Middle frontal gyrus (tissue), 1 donor: ENCODE measurements at regions not wholly inside any gene's neighbourhood (a gene's known extent, or its start where the extent isn't known, plus 50 kb on each side); places are given as distances from the start of the nearest gene placed in this dataset.

Source experiments
- DNase-seq: peaks from one replicate; pipeline ENCODE4 v3.0.0-alpha.2; 2015; ENCODE audit warnings: low spot score; ENCODE audit errors: extremely low spot score

DNA sequence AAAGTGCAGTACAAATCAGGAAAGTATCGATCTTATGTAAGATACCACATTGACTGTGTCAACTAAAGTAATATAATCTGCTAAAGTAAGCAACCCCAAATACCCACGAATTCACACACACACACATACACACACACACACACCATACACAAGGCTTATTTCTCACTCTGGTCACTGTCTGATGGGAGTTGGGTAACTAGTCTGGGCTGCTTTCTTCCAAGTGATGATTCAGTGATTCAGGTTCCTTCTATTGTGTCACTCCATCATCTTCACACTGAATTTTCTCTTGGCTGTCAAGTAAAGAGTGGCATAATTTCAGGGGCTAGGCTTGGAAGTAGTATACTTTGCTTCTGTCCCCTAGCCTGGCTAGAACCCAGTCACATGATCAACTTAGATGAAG lies 104.8 kb upstream of the CCDC54 start:
- DNase-seq = no peak

DNA sequence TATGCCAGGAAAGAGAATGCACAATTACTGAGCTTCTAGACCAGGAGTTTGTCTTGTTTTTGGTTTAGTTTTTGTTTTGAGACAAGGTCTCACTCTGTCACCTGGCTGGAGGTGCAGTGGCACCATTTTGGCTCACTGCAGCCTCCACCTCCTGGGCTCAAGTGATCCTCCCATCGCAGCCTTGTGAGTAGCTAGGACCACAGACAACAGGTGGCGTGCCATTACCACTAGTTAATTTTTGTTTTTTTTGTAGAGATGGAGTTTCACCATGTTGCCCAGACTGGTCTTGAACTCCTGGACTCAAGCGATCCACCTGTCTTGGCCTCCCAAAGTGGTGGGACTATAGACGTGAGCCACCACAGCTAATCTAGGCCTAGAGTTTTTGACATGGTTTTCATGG lies 104.4 kb upstream of the CCDC54 start:
- DNase-seq = no peak

DNA sequence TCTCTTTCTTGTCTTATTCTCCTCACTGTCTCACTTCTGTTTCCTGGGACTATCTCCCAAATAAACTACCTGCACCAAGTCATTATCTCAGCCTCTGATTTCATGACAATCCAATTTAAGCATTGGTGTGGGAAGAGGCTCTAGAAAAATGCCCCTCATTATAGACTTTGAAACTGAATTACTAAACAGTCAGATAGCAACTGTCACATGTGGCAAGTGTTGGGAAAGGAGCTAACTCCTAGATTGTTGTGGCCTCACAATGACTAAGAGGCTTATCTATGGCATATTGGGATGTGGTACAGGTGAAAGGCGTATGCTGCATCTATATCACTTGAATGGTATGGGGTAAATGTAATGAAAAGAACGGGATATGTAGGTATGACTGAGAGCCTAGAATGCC lies 103.5 kb upstream of the CCDC54 start:
- DNase-seq = no peak

DNA sequence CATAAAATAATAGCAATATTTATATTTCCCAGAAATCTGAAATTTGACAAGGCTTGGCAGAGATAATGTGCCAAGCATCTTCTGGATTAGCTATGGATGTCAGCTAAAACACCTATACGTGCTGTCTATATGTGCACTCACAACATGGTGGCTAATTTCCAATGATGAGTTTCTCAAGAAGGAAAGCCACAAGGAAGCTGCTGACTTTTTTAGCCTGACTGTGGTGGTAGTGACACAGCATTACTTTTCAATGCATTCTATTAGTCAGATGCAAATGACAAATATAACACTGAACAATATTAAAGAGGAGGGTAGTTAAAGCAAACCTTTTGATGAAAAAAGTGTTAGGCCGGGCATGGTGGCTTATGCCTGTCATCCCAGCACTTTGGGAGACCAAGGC lies 101.7 kb upstream of the CCDC54 start:
- no peak for DNase-seq

DNA sequence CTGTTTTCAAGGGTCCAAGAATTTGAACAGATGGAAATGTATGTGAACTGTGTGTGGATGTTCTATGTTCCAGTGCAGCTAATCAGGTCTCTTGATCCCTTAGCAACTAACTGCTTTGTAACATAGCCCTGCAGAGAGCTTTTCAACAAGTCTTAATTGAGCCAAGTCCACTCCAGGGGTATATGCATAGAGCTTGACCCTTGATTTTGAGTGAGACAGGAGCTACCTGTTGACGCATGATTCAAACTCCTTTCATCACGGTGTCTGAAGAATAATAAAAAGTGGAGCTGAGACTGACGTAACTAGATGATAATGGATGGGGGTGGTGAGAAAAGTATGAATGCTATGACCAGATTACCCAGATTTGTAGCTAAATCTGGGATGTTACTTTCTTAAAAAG lies 93.3 kb upstream of the CCDC54 start:
- no peak for DNase-seq

DNA sequence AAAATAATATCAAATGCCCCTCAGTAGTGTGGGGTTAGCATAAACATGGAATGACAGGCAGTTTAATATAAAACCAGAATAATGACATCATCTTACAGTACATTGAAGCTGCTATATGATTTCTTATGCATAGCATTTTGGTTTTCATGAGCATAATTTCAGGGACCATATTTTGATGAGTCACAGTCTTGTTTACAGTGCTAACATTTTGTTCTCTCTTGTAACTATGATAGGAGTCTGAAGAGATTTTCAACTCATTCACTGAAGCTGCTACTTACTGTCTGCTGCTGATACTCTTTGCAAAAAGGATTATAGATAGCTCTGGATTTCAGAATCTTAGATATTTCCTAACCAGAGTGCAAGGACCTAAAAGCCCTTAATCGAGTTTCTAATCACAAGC lies 92.6 kb upstream of the CCDC54 start:
- DNase-seq = no peak

DNA sequence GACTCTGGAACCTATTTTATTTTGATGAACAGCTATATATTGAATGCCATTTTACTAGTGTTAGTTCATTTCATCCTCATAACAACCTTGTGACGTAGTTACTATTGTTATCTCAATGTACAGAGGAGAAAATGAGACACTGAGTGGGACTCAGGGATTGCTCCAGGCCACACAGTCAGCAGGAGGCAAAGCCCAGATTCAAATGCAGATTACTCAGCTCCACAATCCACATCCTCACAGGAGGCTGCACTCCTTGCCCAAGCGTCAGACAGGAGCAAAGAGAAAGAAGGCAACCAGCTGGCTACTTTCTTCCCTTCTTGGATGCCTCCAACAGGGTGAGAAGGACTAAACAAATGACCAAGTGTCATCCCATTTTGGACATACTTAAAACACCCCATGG lies 92.0 kb upstream of the CCDC54 start:
- no peak for DNase-seq

DNA sequence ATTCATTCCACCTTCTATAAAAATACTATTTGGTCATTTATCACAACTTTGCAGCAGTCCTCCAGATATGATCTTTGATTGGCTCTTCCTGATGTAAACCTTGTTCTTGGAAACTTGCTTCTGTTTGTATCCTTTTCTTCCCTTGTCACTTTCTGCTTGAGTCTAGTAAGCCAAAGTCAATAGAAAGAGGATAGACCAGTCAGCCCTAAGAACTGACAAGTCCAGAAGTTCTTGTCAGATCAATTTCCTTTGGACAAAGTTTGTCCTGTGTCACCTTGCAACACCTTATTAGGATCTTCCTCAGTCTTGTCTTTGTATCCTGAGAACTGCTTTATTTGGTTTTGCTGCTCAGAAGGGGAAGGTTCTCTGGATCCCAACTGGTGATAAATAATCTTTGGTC lies 87.9 kb upstream of the CCDC54 start:
- DNase-seq = no peak

DNA sequence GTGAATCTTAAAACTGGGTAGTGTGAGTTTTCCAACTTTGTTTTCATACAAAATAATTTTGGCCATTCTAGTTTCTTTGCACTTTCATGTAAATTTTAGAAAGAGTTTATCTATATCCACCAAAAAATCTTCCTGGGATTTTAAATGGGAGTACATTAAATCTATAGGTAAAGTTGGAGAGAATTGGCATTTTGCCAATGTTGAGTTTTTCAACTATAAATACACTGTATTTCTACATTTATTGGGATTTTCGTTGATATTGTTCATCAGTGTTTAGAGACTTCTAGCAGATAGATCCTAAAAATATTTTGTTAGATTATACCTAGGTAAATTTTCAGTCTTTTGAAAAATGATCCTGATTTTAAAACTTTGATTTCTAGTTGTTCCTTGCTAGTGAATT lies 83.1 kb upstream of the CCDC54 start:
- no peak for DNase-seq

DNA sequence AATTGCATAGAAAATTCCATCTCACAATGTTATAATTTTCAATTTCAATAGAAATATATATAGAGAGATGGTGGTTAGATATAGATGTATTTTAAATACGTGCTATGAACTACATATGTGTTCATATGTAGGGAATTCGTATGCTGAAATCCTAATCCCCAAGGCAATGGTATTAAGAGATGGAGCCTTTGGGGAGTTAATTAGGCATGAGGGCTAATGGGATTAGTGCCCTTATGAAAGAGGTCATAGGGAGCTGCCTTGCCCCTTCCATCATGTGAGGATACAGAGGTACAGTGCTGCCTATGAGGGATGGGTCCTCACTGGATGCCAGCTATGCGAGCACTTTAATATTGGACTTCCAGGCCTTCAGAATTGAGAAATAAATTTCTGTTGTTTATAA lies 79.6 kb upstream of the CCDC54 start:
- no peak for DNase-seq

DNA sequence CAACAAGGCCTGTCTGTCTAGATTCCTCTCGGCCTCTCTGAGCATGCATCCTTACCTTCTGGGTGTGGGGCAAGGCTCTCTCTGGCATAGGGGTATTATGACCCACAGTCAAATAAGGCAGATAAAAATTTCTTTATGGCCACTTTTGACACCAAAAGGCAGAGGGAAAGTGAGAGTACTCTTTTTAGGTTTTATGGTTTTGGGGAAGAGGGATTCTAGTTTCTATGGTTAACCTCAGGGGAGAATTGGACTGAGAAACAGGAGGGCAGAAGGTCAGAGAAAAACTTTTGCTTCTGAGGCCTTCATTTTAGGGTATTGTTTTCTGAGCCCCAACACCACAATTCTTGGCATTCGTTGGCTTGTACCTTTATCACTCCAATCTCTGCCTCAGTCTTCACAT lies 70.0 kb upstream of the CCDC54 start:
- no peak for DNase-seq

DNA sequence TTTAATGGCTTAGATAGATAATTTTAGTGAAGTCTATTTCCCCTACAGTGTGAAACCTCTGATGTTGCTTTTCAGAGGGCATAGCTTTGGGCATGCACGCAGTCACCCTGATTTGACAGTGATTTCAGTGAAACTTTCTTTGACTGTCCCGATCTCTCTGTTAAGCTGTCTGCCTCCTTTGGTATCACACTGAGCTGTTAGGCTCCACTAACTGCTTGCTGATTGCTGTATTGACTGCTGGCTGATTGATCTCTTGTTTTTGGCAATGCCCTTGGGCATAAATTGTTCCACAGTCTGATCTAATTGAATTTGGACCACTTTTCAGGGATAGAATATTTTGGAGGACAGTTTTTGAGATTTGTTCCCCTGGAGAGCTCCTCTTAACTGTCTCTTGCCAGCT lies 68.5 kb upstream of the CCDC54 start:
- DNase-seq = no peak

DNA sequence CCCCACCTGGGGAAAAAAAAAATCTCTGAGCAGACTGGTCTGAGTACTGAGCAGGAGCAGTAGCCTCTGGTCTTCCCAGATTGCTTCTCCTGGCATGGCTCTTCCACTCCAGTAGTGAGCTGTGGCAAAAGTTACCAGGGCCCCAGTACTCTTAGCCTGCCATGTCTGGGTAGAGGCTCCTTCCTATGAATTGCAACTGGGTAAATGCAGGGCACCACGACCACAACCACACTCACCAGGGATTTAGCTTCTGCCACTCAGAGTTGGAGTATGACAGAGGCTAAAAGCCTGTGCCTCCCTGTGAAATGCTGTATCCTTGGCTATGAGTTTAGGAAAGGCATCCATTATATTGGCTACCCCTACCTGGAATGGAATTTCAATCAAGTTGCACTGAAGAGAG lies 67.9 kb upstream of the CCDC54 start:
- no peak for DNase-seq

DNA sequence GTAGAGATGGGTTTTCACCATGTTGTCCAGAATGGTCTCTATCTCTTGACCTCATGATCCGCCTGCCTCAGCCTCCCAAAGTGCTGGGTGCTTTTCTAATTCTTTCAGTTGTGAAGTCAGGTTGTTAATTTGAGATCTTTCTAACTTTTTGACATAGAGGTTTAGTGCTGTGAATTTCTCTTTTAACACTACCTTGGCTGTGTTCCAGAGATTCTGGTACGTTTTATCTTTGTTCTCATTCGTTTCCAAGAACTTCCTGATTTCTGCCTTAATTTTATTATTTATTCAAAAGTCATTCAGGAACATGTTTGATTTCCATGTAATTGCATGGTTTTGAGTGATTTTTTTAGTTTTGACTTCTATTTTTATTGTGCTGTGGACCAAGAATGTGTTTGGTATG lies 63.5 kb upstream of the CCDC54 start:
- DNase-seq = no peak

DNA sequence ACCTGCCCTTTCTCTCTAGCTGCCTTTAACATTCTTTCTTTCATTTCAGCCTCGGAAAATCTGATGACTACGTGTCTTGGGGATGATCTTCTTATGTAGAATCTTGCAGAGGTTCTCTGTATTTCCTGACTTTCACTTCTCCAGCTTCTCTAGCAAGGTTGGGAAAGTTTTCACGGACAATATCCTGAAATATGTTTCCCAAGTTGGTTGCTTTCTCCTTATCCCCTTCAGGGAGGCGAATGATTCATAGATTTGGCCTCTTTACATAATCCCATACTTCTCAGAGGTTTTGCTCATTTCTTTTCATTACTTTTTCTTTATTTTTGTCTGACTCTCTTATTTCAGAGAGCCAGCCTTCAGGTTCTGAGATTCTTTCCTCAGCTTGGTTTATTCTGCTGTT lies 62.1 kb upstream of the CCDC54 start:
- DNase-seq = no peak

DNA sequence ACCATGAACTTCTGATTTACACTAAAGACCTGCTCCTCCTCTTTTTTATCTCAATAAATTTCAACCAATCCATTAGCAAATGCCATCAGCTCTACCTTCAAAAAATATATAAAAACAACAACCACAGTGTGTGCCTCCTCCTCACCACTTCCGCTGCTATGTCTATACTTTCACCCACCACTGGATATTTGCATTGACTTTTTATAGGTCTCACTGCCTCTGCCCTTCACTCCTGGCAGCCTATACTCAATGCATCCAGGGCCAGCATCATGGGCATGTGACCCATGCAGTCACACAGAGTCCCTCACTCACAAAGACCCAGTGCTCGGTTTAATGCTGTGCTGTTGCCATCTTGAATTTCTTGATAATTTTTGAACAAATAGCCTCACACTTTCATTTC lies 53.5 kb upstream of the CCDC54 start:
- DNase-seq = no peak

DNA sequence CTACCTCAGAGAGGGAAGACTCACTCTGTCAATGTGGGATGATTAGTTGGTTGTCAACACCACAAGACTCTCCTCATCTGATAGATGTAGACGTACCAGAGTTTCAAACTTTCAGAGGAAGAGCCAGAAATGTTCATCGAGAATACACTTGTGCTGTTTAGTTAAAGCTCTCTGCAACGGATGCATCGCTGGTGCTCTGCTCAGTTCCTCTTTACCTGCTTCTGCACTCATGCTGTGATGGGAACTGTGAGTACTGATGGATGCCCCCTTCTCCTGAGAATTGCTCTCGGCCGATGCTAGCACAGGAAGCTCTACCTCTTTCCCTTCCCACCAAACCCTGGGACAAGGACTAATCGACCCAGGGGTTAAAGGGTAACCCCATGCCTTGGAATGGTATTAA lies 51.8 kb upstream of the CCDC54 start:
- no peak for DNase-seq
